ENCODE measurements at regions not wholly inside any gene's neighbourhood (a gene's known extent, or its start where the extent isn't known, plus 50 kb on each side); places are given as distances from the start of the nearest gene placed in this dataset.

GRCh38 chr6:37105148-37106050 is 64.6 kb upstream of the PIM1 start:
- no peak for DNase-seq (ENCODE audit: low read depth)
- no peak overlapping the region for H3K4me3 ChIP-seq (ENCODE audit: low read depth, low read length)
- 0 out of 2 replicates have a peak, but pooled peaks cover 1% of the 10 kb centered on the region for H3K27me3 ChIP-seq (ENCODE audit: control insufficient read depth, insufficient read depth, low read length)
- no peak for TF ChIP-seq CTCF (IDR thresholded peaks at IDR 0.05; ENCODE audit: insufficient read depth, low read depth, low read length)
- POLR2A ChIA-PET, result no interaction called here
- CTCF ChIA-PET, result no interaction called here
- H3K36me3 ChIP-seq (ENCODE audit: control insufficient read depth, insufficient read depth, low read length), result no peaks in the 10 kb centered on the region

GRCh38 chr6:37106051-37106363 is 63.9 kb upstream of the PIM1 start:
- CTCF ChIA-PET, result no interaction called here
- Histone ChIP-seq H3K36me3 (ENCODE audit: control insufficient read depth, insufficient read depth, low read length) (no peaks in the 10 kb centered on the region), H3K4me3 (ENCODE audit: low read depth, low read length) (no peak overlapping the region), H3K27me3 (ENCODE audit: control insufficient read depth, insufficient read depth, low read length) (0 out of 2 replicates have a peak, but pooled peaks cover 1% of the 10 kb centered on the region)
- POLR2A ChIA-PET, result no interaction called here
- TF ChIP-seq CTCF (IDR thresholded peaks at IDR 0.05; ENCODE audit: insufficient read depth, low read depth, low read length), result no peak
- no peak for DNase-seq (ENCODE audit: low read depth)

GRCh38 chr6:37106554-37106953 is 63.4 kb upstream of the PIM1 start:
- CTCF ChIA-PET, result no interaction called here

GRCh38 chr6:37106982-37107491 is 62.9 kb upstream of the PIM1 start:
- CTCF ChIA-PET, result no interaction called here
- H3K4me3 ChIP-seq (ENCODE audit: low read depth, low read length), result no peak overlapping the region
- 0 out of 2 replicates have a peak, but pooled peaks cover 1% of the 10 kb centered on the region for H3K27me3 ChIP-seq (ENCODE audit: control insufficient read depth, insufficient read depth, low read length)
- POLR2A ChIA-PET, result no interaction called here
- no peak for TF ChIP-seq CTCF (IDR thresholded peaks at IDR 0.05; ENCODE audit: insufficient read depth, low read depth, low read length)
- H3K36me3 ChIP-seq (ENCODE audit: control insufficient read depth, insufficient read depth, low read length), result no peaks in the 10 kb centered on the region
- no peak for DNase-seq (ENCODE audit: low read depth)

More at GRCh38 chr6:37106554-37106953, 63.4 kb upstream of the PIM1 start:
- TF ChIP-seq CTCF (IDR thresholded peaks at IDR 0.05; ENCODE audit: insufficient read depth, low read depth, low read length), result no peak
- Histone ChIP-seq H3K36me3 (ENCODE audit: control insufficient read depth, insufficient read depth, low read length) (no peaks in the 10 kb centered on the region), H3K4me3 (ENCODE audit: low read depth, low read length) (no peak overlapping the region), H3K27me3 (ENCODE audit: control insufficient read depth, insufficient read depth, low read length) (0 out of 2 replicates have a peak, but pooled peaks cover 1% of the 10 kb centered on the region)
- POLR2A ChIA-PET, result no interaction called here
- no peak for DNase-seq (ENCODE audit: low read depth)

- ChIA-PET CTCF (interaction anchor here (0.9 to 1.8 kb wide), 5 partner anchors 18 to 63 kb away, joined by 3 to 9 read pairs (median 5); no protein-coding TSS in a partner anchor), POLR2A (no interaction called here)
- TF ChIP-seq CTCF (IDR thresholded peaks at IDR 0.05; ENCODE audit: insufficient read depth, low read depth, low read length), result no peak
- Histone ChIP-seq H3K36me3 (ENCODE audit: control insufficient read depth, insufficient read depth, low read length) (no peaks in the 10 kb centered on the region), H3K4me3 (ENCODE audit: low read depth, low read length) (no peak overlapping the region), H3K27me3 (ENCODE audit: control insufficient read depth, insufficient read depth, low read length) (0 out of 2 replicates have a peak, but pooled peaks cover 1% of the 10 kb centered on the region)
- DNase-seq (ENCODE audit: low read depth), result no peak
Observed at GRCh38 chr6:37109714-37110499, 60.0 kb upstream of the PIM1 start.

Measured in BJ (cell line).